ENCODE measurements at regions not wholly inside any gene's neighbourhood (a gene's known extent, or its start where the extent isn't known, plus 50 kb on each side); places are given as distances from the start of the nearest gene placed in this dataset.

DNA sequence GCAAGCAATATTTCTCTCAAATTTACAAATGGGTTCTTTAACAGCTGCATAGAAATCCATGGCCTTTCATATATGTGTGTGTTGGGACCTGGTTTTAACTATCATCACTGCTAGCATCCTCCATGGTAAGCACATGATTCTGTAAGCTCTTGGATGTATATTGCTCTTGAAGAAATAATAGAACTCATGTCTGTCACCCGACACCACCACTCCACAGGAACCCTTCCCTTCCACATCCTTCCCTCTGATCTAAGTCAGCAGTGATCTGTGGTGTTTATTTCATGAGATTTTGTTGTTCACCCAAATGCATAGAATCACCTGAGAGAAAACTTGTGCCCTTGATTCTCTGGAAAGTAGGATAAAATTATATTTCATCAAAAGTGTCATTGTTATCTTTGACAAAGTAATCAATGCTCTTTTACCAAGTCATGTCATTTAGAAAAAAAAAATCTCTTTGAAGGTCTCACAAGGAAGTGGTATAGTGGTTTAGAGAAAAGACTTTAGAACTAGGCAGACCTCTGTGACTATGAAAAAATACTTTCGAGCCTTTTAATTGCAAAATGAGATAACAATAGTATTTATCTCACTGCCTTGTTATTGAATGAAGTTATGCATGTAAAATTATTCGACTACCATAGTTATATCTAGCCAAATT is 649.8 kb upstream of the SLC35B3 start:
- TF ChIP-seq CTCF (conservative IDR thresholded peaks at IDR 0.05; ENCODE audit: low read depth, low read length) (no peak), EZH2 (IDR thresholded peaks at IDR 0.05; ENCODE audit: low read length, unreplicated experiment) (no peak)

Measured in PC-3 (cell line).